EL (cell line): ENCODE measurements at regions not wholly inside any gene's neighbourhood (a gene's known extent, or its start where the extent isn't known, plus 50 kb on each side); places are given as distances from the start of the nearest gene placed in this dataset.
"Not testable (repeated sequence)": the region's sequence is repeated elsewhere in the genome, so short reads cannot be mapped to it uniquely, and the experiment has no call there.

Experiments
- DNase-seq: peaks from one replicate; pipeline ENCODE4 v3.0.0-alpha.2; 2016

DNA sequence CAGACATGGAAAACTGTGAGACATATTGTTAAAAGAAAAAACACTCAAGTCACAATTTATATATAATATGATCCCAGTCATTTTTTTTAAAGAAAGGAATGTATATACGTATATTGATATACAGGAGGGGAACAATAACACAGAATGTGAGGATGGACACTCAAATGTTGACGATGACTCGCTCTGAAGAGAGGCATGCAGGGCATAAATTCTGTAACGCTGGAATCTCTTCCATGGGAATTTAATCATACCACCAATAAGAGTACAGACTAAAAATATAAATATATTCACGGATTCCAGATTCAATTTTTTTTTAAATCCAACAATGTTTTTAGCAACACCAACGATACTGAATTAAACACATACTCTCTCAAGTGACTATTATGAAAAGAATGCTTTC, 106.9 kb upstream of the CCDC28A start:
- no peak for DNase-seq

DNA sequence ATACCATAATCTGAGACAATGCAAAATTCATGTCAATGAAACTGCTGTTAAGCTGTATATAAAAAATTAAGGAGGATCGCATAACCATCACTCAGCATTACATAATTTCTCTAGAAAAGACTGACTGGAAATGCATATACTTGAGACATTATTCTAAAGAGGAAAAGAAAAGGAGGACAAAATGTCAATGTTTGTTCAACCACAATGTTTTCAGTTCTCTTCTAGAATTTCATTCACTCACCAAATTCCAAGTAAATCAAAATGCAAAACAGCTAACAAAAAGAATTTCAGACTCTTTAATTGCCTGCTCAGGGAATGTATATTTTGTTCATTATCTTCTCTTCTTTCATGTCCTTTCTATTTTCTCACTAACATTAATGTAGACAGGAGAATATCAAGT, 106.2 kb upstream of the CCDC28A start:
- DNase-seq: no peak

DNA sequence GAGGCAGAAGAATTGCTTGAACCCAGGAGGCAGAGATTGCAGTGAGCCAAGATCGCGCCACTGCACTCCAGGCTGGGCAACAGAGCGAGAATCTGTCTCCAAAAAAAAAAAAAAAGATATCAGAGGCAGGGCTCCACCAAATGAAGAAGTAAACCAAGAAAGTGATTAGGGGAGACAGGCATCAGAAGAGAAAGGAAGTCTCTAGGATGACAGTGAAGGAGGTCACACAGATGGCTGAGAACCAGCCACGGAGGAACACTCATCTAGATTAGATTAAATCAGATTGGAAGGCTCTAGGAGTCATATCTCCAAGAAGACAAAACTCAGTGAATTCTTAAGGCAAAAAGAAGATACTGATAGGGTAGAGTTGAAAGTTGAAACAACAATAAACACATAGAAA, 102.2 kb upstream of the CCDC28A start:
- no peak for DNase-seq

DNA sequence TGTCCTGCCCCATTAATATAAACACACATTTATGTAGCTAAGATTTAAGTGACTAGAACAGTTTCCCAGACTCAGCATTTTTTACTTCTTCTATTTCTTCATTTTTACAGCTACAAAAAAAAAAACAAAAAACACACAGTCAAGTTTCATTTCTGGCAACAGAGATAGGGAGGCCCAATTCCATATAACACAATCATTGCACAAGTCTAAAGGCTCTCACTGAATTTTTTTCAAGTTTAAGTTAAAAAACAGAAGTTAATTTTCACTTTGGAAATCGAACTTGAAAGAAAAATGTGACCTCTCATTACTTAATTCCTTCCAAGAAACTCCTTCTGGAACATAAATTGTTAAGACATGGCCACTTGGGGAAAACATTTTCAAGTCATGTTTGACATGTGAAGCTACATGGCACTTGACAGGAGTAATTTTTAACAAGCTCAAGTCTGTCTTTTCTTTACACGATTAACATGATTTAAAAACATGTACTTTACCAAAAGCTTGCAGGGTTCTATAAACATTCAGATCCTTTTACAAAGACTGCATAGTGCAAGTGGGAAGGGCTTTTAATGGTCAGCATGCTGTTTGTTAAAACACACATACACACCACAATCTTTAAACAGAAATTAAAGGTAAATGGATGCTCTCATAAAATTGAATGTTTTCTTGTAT, 100.1 kb upstream of the CCDC28A start:
- DNase-seq: no peak

DNA sequence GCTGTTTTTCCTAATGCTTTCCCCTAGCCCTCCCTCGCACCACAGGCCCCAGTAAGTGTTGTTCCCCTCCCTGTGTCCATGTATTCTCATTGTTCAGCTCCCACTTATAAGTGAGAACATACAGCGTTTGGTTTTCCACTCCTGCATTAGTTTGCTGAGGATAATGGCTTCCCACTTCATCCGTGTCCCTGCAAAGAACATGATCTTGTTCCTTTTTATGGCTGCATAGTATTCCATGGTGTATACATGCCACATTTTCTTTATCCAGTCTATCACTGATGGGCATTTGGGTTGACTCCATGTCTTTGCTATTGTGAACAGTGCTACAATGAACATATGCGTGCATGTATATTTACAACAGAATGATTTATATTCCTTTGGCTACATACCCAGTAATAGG, 99.1 kb upstream of the CCDC28A start:
- DNase-seq: not testable (repeated sequence)

DNA sequence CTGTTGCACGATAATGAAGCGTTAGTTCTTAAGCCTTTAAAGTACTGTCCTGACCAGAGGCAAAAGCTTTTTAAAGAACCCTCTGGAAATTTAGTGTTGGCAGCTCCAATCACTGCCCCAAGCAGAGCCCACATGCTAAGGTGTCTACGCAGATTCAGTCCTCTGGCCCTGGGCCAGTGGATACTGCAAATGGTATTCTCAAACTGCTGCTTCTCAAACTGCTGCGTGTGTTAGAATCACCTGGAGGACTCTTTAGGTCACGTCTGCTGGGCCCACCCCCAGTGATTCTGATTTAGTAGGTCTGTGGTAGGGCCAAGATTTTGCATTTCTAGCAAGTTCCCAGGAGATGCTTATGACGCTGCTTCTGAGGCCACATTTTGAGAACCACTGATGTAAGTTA, 96.0 kb upstream of the CCDC28A start:
- no peak for DNase-seq

DNA sequence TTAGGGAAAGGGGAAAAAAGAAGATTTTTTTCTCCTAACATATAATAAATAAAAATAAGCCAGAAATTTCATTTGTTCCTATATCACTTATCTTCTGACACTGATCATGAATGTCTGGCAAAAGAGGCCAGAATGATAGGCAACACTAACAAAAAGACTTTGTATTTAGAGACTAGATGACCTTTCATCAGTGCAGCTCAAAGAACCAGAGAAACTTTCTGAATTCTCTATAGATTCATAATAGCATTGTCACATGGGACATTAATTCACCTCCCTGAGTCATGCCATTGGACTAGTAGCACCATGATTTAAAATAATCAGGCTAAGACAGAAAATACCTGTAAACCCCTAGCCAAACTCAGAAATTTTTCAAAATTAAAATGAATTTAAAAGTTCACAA, 95.4 kb upstream of the CCDC28A start:
- DNase-seq: no peak

DNA sequence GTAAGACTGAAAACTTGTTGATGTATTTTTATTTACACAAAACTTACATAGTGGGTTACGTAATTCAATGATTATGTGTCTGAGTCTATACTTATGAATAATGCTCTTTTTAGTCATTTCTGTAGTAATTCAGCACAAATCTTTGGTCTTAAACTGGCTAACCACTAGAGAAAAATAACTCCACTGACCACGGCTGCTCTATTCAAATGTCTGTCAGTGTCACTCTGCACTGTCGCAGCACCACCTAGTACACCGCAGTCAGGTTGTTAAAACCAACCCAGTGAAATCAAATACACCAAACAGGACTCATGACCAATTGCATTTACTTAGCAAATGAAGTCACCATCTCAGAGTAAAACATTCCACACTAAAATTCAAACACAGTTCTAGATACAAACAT, 93.5 kb upstream of the CCDC28A start:
- DNase-seq: no peak

DNA sequence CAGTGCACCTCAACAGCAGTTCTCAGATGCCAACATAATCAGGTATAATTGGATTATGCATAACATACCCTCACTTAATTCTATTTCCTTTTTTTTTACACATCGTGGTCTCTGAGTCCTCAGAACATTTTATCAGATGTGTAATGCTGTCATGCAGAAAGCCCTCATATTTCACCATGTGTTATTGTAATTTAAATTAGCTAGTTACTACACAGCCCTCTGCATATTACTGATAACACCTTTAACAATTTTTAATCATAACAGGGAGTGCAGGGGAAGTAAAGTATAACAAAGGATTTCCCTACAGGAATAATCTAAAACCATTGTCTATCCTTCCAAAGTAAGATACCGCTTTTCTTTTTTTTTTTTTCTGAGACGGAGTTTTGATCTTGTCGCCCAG, 91.9 kb upstream of the CCDC28A start:
- DNase-seq: no peak

DNA sequence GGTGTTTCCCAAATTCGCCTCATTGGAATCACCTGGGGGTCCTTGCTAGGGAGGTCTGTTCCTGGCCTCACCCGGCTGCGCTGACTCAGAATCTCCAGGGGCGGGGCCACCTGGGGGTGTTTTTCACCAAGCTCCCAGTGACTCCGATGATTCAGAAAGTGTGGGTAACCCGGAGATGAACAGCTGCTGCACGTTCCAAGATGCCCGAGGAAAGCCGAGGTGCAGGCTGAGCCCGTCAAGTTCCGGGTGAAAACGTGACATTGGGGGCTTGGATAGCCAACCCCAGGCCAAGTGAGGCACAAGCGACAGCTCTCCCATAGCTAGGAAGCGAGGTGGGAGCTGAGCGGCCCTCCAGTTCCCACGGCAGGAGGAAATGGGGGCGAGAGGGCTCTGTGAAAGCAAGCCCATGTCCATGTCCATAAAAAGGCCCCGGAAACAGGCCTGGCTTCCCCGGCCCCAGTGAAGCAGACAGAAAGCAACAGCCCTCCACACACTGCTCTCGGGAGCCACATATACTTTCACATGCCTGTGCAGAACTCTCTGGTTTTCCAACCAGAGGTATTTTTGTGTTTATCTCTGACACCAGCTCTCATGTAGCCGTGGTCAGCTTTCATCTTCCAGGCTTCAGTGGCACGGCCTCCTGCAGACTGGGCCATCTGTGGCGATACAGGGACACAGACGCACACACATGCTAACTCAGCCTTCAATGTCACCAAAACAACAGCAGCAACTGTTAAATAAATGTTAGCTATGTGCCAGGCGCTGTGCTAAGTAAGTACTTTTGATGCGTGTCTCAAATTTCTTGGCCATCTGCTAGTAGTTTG, 90.7 kb upstream of the CCDC28A start:
- no peak for DNase-seq

DNA sequence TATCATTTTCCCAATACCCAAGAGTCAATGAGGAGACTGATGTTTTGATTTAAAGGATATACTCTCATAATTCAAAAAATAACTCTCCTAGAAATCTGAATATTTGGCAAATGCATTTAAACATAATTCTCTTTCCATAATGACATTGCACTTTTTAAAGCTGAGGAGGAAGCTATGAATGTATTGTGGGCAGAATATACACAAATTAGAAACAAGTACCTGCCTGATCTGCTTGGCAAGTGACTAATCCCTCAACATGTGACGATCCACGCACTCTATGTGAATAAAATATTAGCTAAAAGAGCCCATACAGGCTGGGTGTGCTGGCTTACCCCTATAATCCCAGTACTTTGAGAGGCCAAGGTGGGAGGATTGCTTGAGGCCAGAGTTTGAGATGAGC, 88.3 kb upstream of the CCDC28A start:
- no peak for DNase-seq

DNA sequence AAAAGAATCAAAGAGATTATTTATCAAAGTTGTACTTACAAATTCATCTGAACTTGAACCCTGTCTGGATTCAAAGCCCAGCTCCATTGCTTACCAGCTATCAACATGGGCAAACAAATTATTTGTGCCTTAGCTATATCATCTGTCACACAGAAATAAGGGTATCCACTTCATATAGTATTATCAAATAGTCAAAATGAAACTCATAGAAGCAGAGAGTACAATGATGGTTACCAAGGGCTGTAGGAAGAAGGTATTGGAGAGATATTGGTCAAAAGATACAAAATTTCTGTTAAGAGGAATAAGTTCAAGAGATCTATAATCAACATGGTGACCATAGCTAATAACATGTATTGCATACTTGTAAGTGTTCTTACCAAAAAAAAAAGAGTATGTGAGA, 87.8 kb upstream of the CCDC28A start:
- no peak for DNase-seq

DNA sequence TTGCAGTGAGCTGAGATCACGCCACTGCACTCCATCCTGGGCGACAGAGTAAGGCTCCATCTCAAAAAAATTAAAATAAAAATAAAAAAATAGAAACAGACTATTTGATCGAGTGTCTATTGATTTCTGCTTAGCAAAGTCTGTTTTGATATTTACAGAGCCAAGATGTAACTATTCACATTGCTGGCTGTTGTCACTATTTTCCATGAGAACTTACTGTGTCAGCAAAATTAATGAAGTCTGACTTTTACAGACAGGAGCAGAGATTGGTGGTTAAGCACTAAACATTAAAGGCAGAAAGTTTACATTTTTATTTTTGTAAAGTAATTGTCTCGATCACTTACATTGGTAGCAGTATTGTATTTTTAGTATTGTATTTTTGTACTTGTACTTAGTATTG, 85.0 kb upstream of the CCDC28A start:
- no peak for DNase-seq

DNA sequence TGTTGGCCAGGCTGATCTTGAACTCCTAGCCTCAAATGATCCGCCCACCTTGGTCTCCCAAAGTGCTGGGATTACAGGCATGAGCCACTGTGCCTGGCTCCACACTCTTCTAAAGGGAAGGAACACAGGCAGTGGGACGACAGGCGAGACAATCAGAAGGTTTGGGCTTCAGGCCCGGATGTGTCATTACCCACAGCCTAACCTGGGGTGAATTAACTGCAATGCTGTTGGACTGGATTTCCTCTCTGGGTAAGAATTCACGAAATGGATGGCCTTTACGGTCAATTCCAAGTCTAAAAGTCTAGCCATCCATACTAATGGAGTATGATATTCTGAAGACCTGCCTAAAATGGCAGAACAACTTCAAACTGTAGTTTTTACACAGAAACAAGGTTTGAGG, 83.7 kb upstream of the CCDC28A start:
- DNase-seq: no peak

DNA sequence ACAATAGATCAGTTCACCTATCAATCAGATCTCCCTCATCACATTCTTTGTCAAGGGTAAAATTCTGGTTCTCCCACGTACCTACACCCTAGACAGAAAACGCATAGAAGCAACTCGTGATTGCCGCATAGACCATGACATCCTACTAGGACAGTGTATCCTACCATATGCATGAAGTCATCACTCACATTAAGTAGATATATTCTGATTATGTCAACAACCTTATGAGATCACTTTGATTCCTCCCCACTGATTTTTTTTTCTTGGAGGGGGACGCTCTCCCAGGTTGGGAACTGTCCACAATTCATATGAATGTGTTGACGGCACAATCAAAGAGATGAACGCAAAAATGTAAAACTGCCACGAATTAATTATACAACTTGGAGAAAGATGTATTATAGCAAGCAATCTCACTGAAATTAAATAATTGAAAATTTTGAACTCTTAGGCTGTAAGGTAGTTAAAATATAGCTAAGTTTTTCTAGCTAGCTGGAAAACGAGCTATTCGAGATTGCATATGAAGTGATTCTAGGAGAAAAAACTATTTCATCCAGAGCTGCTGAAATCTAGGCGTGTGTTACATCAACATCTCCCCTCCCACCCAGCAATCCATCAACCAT, 82.5 kb upstream of the CCDC28A start:
- no peak for DNase-seq

DNA sequence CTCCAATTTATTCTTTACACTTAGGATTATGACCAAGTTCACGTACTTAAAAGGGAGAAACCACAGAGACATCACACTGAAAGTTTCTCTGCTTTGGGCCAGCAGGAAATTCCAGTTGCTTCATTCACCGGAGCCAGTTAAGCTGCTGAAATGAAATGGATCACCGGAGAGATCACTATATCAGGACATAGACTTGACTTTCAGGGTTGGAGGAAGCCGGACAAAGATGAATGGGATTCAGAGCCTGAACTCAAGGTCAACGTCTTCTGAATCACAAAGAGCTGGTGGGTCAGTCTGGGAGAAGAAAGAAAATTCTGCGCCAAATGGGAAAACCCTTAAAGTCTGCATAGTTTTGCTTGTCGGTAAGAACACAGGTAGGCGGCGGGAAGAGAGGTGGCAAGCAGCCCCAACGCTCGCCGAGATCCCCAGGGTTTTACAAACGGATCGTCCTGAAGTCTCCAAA, 81.9 kb upstream of the CCDC28A start:
- DNase-seq: peak; percentile 65

DNA sequence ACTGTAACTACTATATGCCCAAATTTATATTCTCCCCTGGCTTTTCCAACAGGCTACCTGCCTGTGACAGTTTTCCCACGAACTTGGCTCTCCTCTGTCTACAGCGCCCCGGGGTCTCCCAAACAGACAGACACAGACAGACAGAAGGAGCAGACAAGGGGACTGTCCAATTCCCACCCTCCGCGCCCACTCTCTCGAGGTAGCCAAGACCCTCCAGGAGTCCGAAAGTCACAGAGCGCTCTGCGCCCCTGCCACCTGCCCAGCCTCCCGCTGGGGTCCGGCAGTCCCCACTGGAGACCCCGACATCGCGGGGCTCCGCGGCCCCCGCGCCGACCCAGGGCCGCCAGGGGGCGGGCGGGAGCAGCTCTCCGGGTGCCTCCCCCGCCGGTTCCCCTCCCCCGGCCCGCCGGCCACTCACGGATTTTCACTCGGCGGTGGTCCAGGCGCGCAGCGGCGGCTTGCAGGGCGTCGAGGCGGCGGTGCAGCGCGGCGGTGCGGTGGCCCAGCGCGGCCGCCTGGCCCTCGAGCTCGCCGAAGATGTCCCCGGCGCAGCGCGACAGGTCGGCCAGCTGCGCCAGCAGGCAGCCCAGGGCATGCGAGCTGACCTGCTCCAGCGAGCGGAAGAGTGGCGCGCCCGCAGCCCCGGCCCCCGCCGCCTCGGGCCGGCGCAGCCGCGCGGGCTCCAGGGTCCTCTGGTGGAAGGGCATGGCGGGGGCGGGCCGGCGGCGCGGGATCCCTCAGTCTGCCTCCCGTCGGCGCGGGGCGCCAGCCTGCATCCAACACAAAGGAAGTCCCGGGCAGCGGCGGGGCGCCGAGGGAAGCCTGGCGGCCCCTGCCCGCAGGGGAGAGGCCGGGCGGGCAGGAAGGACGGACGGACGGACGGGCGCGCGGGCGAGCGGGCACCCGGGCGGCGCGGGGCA, 81.3 kb upstream of the CCDC28A start:
- peak; percentile 64 for DNase-seq

DNA sequence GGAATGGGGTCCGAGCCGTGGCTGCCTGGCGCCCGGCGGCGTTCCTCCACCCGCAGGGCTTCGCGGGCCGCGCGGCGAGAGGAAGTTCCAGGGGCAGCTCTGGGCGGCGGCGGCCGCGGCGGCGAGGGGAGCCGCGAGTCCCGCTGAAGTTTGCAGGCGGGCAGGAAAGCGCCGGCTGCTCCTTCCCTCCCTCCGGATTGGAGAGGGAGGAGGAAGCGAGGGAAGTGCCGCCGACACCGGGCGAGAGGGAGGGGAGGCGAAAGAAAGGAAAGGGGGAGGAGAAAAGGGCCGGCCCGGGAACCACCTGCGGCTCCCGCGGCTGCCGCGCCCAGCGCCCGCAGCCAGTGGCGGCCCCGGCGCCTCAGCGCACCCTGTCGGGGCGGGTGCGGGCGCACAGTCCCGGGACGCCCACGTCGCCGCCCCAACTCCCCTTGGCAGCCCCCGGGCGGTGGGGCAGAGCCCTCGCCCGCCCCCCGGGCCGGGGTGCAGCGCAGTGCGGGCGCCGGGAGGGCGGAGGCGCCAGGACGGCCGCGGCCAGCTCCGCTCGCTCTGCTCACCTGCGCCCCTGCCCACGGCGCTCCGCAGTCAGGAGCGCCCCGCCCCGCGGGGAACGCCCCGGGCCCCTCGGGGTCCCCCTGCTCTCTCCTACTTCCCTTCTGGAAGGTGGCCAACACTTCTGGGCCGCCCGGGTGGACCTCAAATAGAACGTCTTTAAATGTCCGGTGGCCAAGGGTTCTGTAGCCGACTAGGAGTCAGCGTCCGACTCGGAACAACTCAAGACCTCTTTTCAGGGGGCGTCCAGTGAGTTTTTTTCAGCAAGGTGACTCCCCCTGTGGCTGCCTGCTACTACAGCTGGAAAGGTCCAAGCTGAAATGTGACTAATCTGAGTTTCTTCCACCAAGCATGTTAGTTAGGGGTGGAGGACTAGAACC, 80.3 kb upstream of the CCDC28A start:
- peak; percentile 75 for DNase-seq

DNA sequence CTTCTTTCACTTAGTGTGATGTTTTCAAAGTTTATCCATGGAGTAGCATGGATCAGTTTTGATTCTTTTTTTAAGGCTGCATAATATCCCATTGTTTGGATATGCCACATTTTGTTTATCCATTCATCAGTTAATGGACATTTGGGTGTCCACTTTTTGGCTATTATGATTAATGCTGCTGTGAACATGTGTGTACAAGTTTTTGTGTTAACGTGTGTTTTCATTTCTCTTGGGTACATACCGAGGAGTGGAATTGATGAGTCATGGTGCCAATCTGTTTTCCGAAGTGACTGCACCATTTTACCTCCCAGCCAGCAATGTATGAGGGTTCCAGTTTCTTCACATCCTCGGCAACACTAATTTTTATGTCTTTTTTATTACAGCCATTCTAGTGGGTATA, 78.4 kb upstream of the CCDC28A start:
- no peak for DNase-seq

DNA sequence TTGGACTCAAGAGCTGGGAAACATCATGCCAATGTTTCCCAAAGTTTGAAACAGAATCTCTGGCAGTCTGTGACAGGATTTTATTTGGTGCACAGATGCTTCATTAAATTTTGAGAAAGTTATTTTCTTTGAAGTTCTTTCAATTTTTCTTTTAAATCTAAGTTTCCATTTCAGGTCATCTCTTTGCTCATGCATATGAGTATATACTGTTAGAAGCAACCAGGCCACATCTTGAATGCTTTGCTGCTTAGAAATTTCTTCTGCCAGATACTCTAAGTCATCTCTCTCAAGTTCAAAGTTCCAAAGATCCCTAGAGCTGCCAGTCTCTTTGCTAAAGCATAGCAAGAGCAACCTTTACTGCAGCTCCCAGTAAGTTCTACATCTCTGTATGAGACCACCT, 59.1 kb upstream of the CCDC28A start:
- no peak for DNase-seq

DNA sequence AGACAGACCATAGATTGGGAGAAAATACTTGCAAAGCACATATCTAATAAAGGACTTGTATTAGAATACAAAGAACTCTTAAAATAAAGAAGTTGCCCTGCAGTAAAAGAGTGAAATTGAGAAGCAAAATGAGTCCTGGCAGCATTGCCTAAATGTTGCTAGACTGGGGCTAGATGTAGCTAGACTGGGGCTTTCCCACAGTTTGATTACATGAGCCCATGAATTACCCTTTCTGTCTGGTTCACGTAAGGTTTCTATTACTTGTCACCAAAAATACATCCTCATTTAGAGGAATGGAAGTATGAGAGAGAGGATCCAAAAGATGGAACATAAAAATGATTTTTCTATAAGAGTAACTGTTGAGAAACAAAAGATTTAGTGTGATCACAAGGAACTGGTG, 57.6 kb upstream of the CCDC28A start:
- DNase-seq: no peak
